ENCODE measurements at regions not wholly inside any gene's neighbourhood (a gene's known extent, or its start where the extent isn't known, plus 50 kb on each side); places are given as distances from the start of the nearest gene placed in this dataset.
"Not testable (repeated sequence)": the region's sequence is repeated elsewhere in the genome, so short reads cannot be mapped to it uniquely, and the experiment has no call there.

DNA sequence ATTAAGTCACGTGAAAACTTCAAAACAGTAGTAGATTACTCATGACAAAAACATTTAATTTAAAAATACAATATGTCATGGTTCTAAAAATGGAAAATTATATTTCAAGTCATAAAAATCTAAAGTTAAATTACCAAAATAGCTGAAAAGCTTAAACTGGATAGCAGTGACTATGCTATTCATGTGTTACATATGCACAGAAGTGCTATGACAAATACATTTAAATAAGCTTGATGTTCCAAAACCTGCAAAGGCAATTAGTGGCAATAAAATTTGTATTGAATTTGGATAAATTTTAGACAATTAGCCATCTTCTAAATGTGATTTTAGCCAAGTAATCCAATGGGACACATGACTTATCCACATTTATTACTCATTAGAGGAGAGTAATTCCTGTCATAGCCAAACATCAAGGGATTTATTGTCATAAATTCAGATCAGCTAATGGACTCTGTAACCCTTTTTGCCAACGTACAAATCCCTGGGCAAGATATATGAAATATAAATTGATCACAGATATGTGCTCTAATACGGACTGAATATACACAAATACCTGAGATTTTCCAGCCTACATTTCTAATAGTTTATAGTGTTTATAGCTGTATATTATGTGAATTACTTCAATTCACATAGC, 419.4 kb downstream of the ISL1 start:
- TF ChIP-seq, protein P1, sequence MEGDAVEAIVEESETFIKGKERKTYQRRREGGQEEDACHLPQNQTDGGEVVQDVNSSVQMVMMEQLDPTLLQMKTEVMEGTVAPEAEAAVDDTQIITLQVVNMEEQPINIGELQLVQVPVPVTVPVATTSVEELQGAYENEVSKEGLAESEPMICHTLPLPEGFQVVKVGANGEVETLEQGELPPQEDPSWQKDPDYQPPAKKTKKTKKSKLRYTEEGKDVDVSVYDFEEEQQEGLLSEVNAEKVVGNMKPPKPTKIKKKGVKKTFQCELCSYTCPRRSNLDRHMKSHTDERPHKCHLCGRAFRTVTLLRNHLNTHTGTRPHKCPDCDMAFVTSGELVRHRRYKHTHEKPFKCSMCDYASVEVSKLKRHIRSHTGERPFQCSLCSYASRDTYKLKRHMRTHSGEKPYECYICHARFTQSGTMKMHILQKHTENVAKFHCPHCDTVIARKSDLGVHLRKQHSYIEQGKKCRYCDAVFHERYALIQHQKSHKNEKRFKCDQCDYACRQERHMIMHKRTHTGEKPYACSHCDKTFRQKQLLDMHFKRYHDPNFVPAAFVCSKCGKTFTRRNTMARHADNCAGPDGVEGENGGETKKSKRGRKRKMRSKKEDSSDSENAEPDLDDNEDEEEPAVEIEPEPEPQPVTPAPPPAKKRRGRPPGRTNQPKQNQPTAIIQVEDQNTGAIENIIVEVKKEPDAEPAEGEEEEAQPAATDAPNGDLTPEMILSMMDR (IDR thresholded peaks at IDR 0.05): no peak
- H3K4me3 ChIP-seq: no peak overlapping the region
- H3K27me3 ChIP-seq: no peaks in the 10 kb centered on the region
- no peak for ATAC-seq
- no peak overlapping the region for H3K27ac ChIP-seq
- DNase-seq: no peak
- H3K36me3 ChIP-seq: no peaks in the 10 kb centered on the region
- intact Hi-C loops (cut with DNase I): no loop called here
- no peaks in the 10 kb centered on the region for H3K9me3 ChIP-seq
- H3K4me1 ChIP-seq: no peaks in the 10 kb centered on the region

GRCh38 chr5:51806677-51807076, 423.4 kb downstream of the ISL1 start:
- no peak for DNase-seq
- Histone ChIP-seq H3K27me3 (no peaks in the 10 kb centered on the region), H3K9me3 (no peaks in the 10 kb centered on the region), H3K4me1 (no peaks in the 10 kb centered on the region), H3K4me3 (no peak overlapping the region), H3K27ac (no peak overlapping the region), H3K36me3 (no peaks in the 10 kb centered on the region)
- TF ChIP-seq, protein P1 (IDR thresholded peaks at IDR 0.05): no peak
- ATAC-seq: no peak
- intact Hi-C loops (cut with DNase I): no loop called here

GRCh38 chr5:51810592-51810991, 427.3 kb downstream of the ISL1 start:
- no peak overlapping the region for H3K27ac ChIP-seq
- DNase-seq (no peak), ATAC-seq (no peak)
- intact Hi-C loops (cut with DNase I): no loop called here
- no peak overlapping the region for H3K4me3 ChIP-seq
- no peaks in the 10 kb centered on the region for H3K4me1 ChIP-seq
- no peaks in the 10 kb centered on the region for H3K9me3 ChIP-seq
- TF ChIP-seq, protein P1 (IDR thresholded peaks at IDR 0.05): no peak
- no peaks in the 10 kb centered on the region for H3K36me3 ChIP-seq
- H3K27me3 ChIP-seq: no peaks in the 10 kb centered on the region

DNA sequence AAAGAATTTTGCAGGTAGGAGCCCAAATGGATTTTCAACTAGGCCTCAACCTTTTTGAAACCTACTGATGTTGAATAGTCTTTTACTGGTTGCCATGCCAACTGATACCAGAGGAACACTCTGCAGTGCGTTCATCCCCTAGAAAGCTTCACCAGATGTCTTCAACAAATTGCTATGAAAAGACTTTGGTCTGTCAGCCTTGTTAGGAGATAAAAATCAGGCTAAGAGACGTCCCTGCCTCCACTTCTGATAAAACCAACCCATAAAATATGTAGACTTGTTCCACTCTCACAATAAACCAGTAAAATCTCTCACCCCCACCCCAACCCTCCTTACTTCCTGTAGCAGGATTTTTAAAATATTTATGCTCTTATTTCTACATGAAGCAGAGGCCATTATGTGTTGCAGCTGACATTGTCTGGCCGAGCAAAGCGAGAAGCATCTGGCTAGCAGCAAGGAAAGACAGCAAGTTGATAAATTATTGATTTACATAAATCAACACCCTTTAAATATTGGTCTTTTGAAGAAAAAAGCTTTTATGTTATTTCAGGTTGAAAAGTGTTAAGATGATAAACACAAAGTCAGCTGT, 428.7 kb downstream of the ISL1 start:
- Histone ChIP-seq H3K27ac (no peak overlapping the region), H3K27me3 (no peaks in the 10 kb centered on the region), H3K36me3 (no peaks in the 10 kb centered on the region), H3K4me3 (no peak overlapping the region), H3K9me3 (no peaks in the 10 kb centered on the region), H3K4me1 (no peaks in the 10 kb centered on the region)
- no peak for ATAC-seq
- intact Hi-C loops (cut with DNase I): no loop called here
- DNase-seq: no peak
- TF ChIP-seq, protein P1 (IDR thresholded peaks at IDR 0.05): no peak

GRCh38 chr5:51814817-51815216, 431.6 kb downstream of the ISL1 start:
- intact Hi-C loops (cut with DNase I); H3K36me3 ChIP-seq; H3K27ac ChIP-seq; H3K9me3 ChIP-seq; H3K4me3 ChIP-seq; H3K27me3 ChIP-seq; ATAC-seq; DNase-seq; H3K4me1 ChIP-seq: not testable (repeated sequence)

GRCh38 chr5:51816427-51816826, 433.2 kb downstream of the ISL1 start:
- H3K9me3 ChIP-seq: no peaks in the 10 kb centered on the region
- no peaks in the 10 kb centered on the region for H3K4me1 ChIP-seq
- no peak overlapping the region for H3K27ac ChIP-seq
- TF ChIP-seq, protein P1 (IDR thresholded peaks at IDR 0.05): no peak
- no peaks in the 10 kb centered on the region for H3K36me3 ChIP-seq
- no peak overlapping the region for H3K4me3 ChIP-seq
- intact Hi-C loops (cut with DNase I): no loop called here
- no peaks in the 10 kb centered on the region for H3K27me3 ChIP-seq
- DNase-seq: no peak
- no peak for ATAC-seq

Data from left lung (tissue), 4 donors.